OCI-LY7 (cell line): ENCODE measurements at regions not wholly inside any gene's neighbourhood (a gene's known extent, or its start where the extent isn't known, plus 50 kb on each side); places are given as distances from the start of the nearest gene placed in this dataset.

Experiments
- BruUV-seq: library from RNA; stranded (reverse); fragments of 400-500 nt; replicated peaks from 2 replicates; lab custom pipeline; 2021; lab: Mats Ljungman, UMichigan
- CTCF ChIA-PET: fragments of 300-600 bp; sonication (Branson Sonifier 250); formaldehyde crosslinking; loops from one replicate; lab custom pipeline; 2022; ENCODE audit warnings: antibody characterized with exemption; ENCODE audit not compliant: unreplicated experiment; lab: Charles Lee
- POLR2A ChIA-PET: fragments of 300-600 bp; sonication (Branson Sonifier 250); formaldehyde crosslinking; loops from one replicate; lab custom pipeline; 2022; ENCODE audit warnings: antibody characterized with exemption; lab: Charles Lee
- DNase-seq: peaks from one replicate; pipeline ENCODE4 v3.0.0-alpha.2; 2015; ENCODE audit warnings: low spot score
- H2AFZ ChIP-seq: fragments of 200-600 bp; sonication (generic), shearing (Covaris generic); 2 replicates; pipeline ENCODE4 v1.6.1; 2014; ENCODE audit warnings: mild to moderate bottlenecking, antibody characterized with exemption, low read length, moderate library complexity
- H3K27ac ChIP-seq: fragments of 200-600 bp; sonication (generic); 2 replicates; pipeline ENCODE4 v1.5.1; 2014; ENCODE audit warnings: mixed run types, low read depth, mild to moderate bottlenecking, moderate library complexity, low read length, inconsistent platforms; ENCODE audit not compliant: poor library complexity, severe bottlenecking
- H3K36me3 ChIP-seq: fragments of 200-600 bp; sonication (generic); 2 replicates; pipeline ENCODE4 v1.6.1; 2014; ENCODE audit warnings: mild to moderate bottlenecking, antibody characterized with exemption, low read length, moderate library complexity, mixed read lengths; ENCODE audit not compliant: insufficient read depth
- H3K4me1 ChIP-seq: fragments of 200-600 bp; sonication (generic); 2 replicates; pipeline ENCODE4 v1.5.1; 2014; ENCODE audit warnings: mild to moderate bottlenecking, low read length; ENCODE audit not compliant: insufficient read depth, poor library complexity, severe bottlenecking
- H3K4me2 ChIP-seq: fragments of 200-600 bp; sonication (generic); 2 replicates; pipeline ENCODE4 v1.6.1; 2014; ENCODE audit warnings: mild to moderate bottlenecking, low read length
- H3K4me3 ChIP-seq: fragments of 200-600 bp; sonication (generic); 2 replicates; pipeline ENCODE4 v1.5.1; 2014; ENCODE audit warnings: mild to moderate bottlenecking, low read depth, low read length; ENCODE audit not compliant: poor library complexity, severe bottlenecking
- H3K79me2 ChIP-seq: fragments of 200-600 bp; sonication (generic); 2 replicates; pipeline ENCODE4 v1.6.1; 2016; ENCODE audit warnings: low read depth, mild to moderate bottlenecking, low read length, moderate library complexity, mixed read lengths; ENCODE audit not compliant: insufficient read depth
- H3K9me2 ChIP-seq: fragments of 200-600 bp; sonication (generic); 2 replicates; pipeline ENCODE4 v1.6.1; 2016; ENCODE audit warnings: mild to moderate bottlenecking, low read length, mixed read lengths; ENCODE audit not compliant: insufficient read depth
- H3K9me3 ChIP-seq: fragments of 200-600 bp; sonication (generic); 2 replicates; pipeline ENCODE4 v1.6.1; 2014; ENCODE audit warnings: mild to moderate bottlenecking, mixed run types, low read length, mixed read lengths
- H4K20me1 ChIP-seq: fragments of 200-600 bp; sonication (generic); 2 replicates; pipeline ENCODE4 v1.6.1; 2014; ENCODE audit warnings: mild to moderate bottlenecking, antibody characterized with exemption, low read length, moderate library complexity, mixed read lengths; ENCODE audit not compliant: insufficient read depth
- CTCF ChIP-seq: fragments of 200-600 bp; sonication (generic); conservative IDR thresholded peaks from 2 replicates; pipeline ENCODE4 v1.5.1; 2014; ENCODE audit warnings: mild to moderate bottlenecking, antibody characterized with exemption, low read length, moderate library complexity, mixed read lengths
- EZH2phosphoT487 ChIP-seq: fragments of 200-600 bp; sonication (generic); IDR thresholded peaks from 2 replicates; pipeline ENCODE4 v1.6.1; 2018; ENCODE audit warnings: low read depth, borderline replicate concordance, mild to moderate bottlenecking, mixed run types, antibody characterized with exemption, low read length, moderate library complexity, mixed read lengths
- intact Hi-C: fragments of 100-400 bp; cut with micrococcal nuclease; formaldehyde crosslinking; loops from one replicate; pipeline ENCODE4 v1.10.0; 2022; ENCODE audit not compliant: unreplicated experiment

GRCh38 chr16:80142281-80142680 is 398.5 kb upstream of the DYNLRB2 start:
- no peaks in the 10 kb centered on the region for H3K79me2 ChIP-seq
- POLR2A ChIA-PET = no interaction called here
- H3K4me1 ChIP-seq = no peaks in the 10 kb centered on the region
- H3K36me3 ChIP-seq = no peaks in the 10 kb centered on the region
- no peak overlapping the region for H2AFZ ChIP-seq
- no TSS peak for BruUV-seq
- no peak for DNase-seq
- CTCF ChIA-PET = no interaction called here
- no peaks in the 10 kb centered on the region for H4K20me1 ChIP-seq
- H3K9me2 ChIP-seq = no peaks in the 10 kb centered on the region
- intact Hi-C loops = no loop called here
- H3K4me2 ChIP-seq = no peak overlapping the region
- no peaks in the 10 kb centered on the region for H3K9me3 ChIP-seq
- no peak for TF ChIP-seq CTCF
- no peak for TF ChIP-seq EZH2phosphoT487
- H3K27ac ChIP-seq = no peak overlapping the region
- no peak overlapping the region for H3K4me3 ChIP-seq

GRCh38 chr16:80129791-80130190 is 411.0 kb upstream of the DYNLRB2 start:
- no peak overlapping the region for H2AFZ ChIP-seq
- no TSS peak for BruUV-seq
- POLR2A ChIA-PET = no interaction called here

More at GRCh38 chr16:80129791-80130190, 411.0 kb upstream of the DYNLRB2 start:
- Histone ChIP-seq H3K9me3 (no peaks in the 10 kb centered on the region), H3K79me2 (no peaks in the 10 kb centered on the region), H3K4me3 (no peak overlapping the region), H3K9me2 (no peaks in the 10 kb centered on the region), H3K4me2 (no peak overlapping the region), H3K27ac (no peak overlapping the region), H3K4me1 (no peaks in the 10 kb centered on the region), H3K36me3 (no peaks in the 10 kb centered on the region), H4K20me1 (no peaks in the 10 kb centered on the region)
- intact Hi-C loops = no loop called here
- CTCF ChIA-PET = no interaction called here
- DNase-seq = no peak
- TF ChIP-seq EZH2phosphoT487 = no peak
- TF ChIP-seq CTCF = no peak
